Astrocyte (in vitro differentiated cells and primary cell): ENCODE measurements at regions not wholly inside any gene's neighbourhood (a gene's known extent, or its start where the extent isn't known, plus 50 kb on each side); places are given as distances from the start of the nearest gene placed in this dataset.
A peak's percentile ranks its signal among the peaks of the same experiment; 100 is the strongest.

ENCODE experiments used
- DNase-seq: peaks from one replicate; pipeline ENCODE4 v3.0.0-alpha.2; 2010; ENCODE audit warnings: low read depth
- FAIRE-seq: peaks from 2 replicates; lab custom pipeline; 2011; peaks lifted over from hg19 to GRCh38; lab: Jason Lieb, UNC
- H2AFZ ChIP-seq: 2 replicates; pipeline ENCODE4 v1.6.0; 2012; ENCODE audit warnings: low read depth, low read length, inconsistent platforms
- H3K27ac ChIP-seq: 2 replicates; pipeline ENCODE4 v1.5.1; 2011; ENCODE audit warnings: low read depth, low read length, inconsistent platforms
- H3K27me3 ChIP-seq: 2 replicates; pipeline ENCODE4 v1.6.0; 2011; ENCODE audit warnings: low read length, inconsistent platforms; ENCODE audit not compliant: insufficient read depth
- H3K36me3 ChIP-seq: 2 replicates; pipeline ENCODE4 v1.5.1; 2011; ENCODE audit warnings: low read length, inconsistent platforms; ENCODE audit not compliant: insufficient read depth
- H3K4me1 ChIP-seq: 2 replicates; pipeline ENCODE4 v1.5.1; 2011; ENCODE audit warnings: low read length, inconsistent platforms; ENCODE audit not compliant: insufficient read depth
- H3K4me2 ChIP-seq: 2 replicates; pipeline ENCODE4 v1.6.0; 2012; ENCODE audit warnings: low read length, inconsistent platforms
- H3K4me3 ChIP-seq: 2 replicates; pipeline ENCODE4 v1.5.1; 2011; ENCODE audit warnings: low read depth, mild to moderate bottlenecking, low read length, inconsistent platforms; ENCODE audit not compliant: insufficient read depth
- H3K79me2 ChIP-seq: 2 replicates; pipeline ENCODE4 v1.6.0; 2012; ENCODE audit warnings: mild to moderate bottlenecking, low read length, inconsistent platforms; ENCODE audit not compliant: insufficient read depth
- H3K9ac ChIP-seq: 2 replicates; pipeline ENCODE4 v1.6.0; 2012; ENCODE audit warnings: mild to moderate bottlenecking, low read length, inconsistent platforms
- H3K9me3 ChIP-seq: 2 replicates; pipeline ENCODE4 v1.5.1; 2012; ENCODE audit warnings: low read depth, mild to moderate bottlenecking, low read length, inconsistent platforms; ENCODE audit not compliant: insufficient read depth
- H4K20me1 ChIP-seq: 2 replicates; pipeline ENCODE4 v1.6.0; 2012; ENCODE audit warnings: low read length, inconsistent platforms; ENCODE audit not compliant: insufficient read depth
- H3K27ac Mint-ChIP-seq: one replicate; pipeline ENCODE4 v1.8.0; 2021; ENCODE audit warnings: mild to moderate bottlenecking, mixed read lengths; ENCODE audit not compliant: unreplicated experiment
- H3K27me3 Mint-ChIP-seq: one replicate; pipeline ENCODE4 v1.8.0; 2021; ENCODE audit warnings: low read depth, mixed read lengths; ENCODE audit not compliant: unreplicated experiment
- H3K36me3 Mint-ChIP-seq: one replicate; pipeline ENCODE4 v1.8.0; 2021; ENCODE audit warnings: low read depth, mixed read lengths; ENCODE audit not compliant: unreplicated experiment
- H3K4me1 Mint-ChIP-seq: one replicate; pipeline ENCODE4 v1.8.0; 2021; ENCODE audit warnings: low read depth, mixed read lengths; ENCODE audit not compliant: unreplicated experiment
- H3K4me3 Mint-ChIP-seq: one replicate; pipeline ENCODE4 v1.8.0; 2021; ENCODE audit warnings: mild to moderate bottlenecking, moderate library complexity, mixed read lengths; ENCODE audit not compliant: unreplicated experiment
- H3K9me3 Mint-ChIP-seq: one replicate; pipeline ENCODE4 v1.8.0; 2021; ENCODE audit warnings: mild to moderate bottlenecking, mixed read lengths; ENCODE audit not compliant: unreplicated experiment
- EZH2 ChIP-seq: IDR thresholded peaks from 2 replicates; pipeline ENCODE4 v1.6.1; 2012; ENCODE audit warnings: mild to moderate bottlenecking, low read length, inconsistent platforms; ENCODE audit not compliant: insufficient read depth
- TF ChIP-seq, protein P1 (sequence below): IDR thresholded peaks from 2 replicates; pipeline ENCODE4 v1.5.1; 2011; ENCODE audit warnings: low read depth, mild to moderate bottlenecking, inconsistent platforms, low read length, moderate library complexity; ENCODE audit not compliant: insufficient read depth

- Histone ChIP-seq H3K4me3 (no peak overlapping the region), H3K79me2 (no peaks in the 10 kb centered on the region), H3K27ac (no peak overlapping the region), H3K9ac (no peak overlapping the region), H3K4me1 (no peaks in the 10 kb centered on the region), H2AFZ (no peak overlapping the region), H3K36me3 (no peaks in the 10 kb centered on the region), H3K27me3 (no peaks in the 10 kb centered on the region), H3K4me2 (no peak overlapping the region), H4K20me1 (no peaks in the 10 kb centered on the region), H3K9me3 (no peaks in the 10 kb centered on the region)
- Mint-ChIP-seq H3K27me3 (peaks cover 2% of the 10 kb centered on the region), H3K27ac (no peak overlapping the region), H3K36me3 (no peaks in the 10 kb centered on the region), H3K4me3 (no peak overlapping the region), H3K9me3 (no peaks in the 10 kb centered on the region), H3K4me1 (no peaks in the 10 kb centered on the region)
- TF ChIP-seq EZH2: no peak
- TF ChIP-seq, protein P1, sequence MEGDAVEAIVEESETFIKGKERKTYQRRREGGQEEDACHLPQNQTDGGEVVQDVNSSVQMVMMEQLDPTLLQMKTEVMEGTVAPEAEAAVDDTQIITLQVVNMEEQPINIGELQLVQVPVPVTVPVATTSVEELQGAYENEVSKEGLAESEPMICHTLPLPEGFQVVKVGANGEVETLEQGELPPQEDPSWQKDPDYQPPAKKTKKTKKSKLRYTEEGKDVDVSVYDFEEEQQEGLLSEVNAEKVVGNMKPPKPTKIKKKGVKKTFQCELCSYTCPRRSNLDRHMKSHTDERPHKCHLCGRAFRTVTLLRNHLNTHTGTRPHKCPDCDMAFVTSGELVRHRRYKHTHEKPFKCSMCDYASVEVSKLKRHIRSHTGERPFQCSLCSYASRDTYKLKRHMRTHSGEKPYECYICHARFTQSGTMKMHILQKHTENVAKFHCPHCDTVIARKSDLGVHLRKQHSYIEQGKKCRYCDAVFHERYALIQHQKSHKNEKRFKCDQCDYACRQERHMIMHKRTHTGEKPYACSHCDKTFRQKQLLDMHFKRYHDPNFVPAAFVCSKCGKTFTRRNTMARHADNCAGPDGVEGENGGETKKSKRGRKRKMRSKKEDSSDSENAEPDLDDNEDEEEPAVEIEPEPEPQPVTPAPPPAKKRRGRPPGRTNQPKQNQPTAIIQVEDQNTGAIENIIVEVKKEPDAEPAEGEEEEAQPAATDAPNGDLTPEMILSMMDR: peak; percentile 11
- DNase-seq: no peak
- FAIRE-seq: no peak
These were observed 64.1 kb downstream of the ZNF641 start for GRCh38 chr12:48286665-48287064.

GRCh38 chr12:48285751-48286650 is 64.7 kb downstream of the ZNF641 start:
- Histone ChIP-seq H3K9ac (no peak overlapping the region), H3K9me3 (no peaks in the 10 kb centered on the region), H4K20me1 (no peaks in the 10 kb centered on the region), H3K79me2 (no peaks in the 10 kb centered on the region), H3K36me3 (no peaks in the 10 kb centered on the region), H3K27ac (no peak overlapping the region), H2AFZ (no peak overlapping the region), H3K27me3 (no peaks in the 10 kb centered on the region), H3K4me2 (no peak overlapping the region), H3K4me1 (no peaks in the 10 kb centered on the region), H3K4me3 (no peak overlapping the region)
- H3K36me3 Mint-ChIP-seq: no peaks in the 10 kb centered on the region
- H3K4me3 Mint-ChIP-seq: no peak overlapping the region
- no peak for DNase-seq
- no peak overlapping the region for H3K27ac Mint-ChIP-seq
- no peaks in the 10 kb centered on the region for H3K4me1 Mint-ChIP-seq
- no peak for TF ChIP-seq EZH2
- TF ChIP-seq, protein P1: no peak
- FAIRE-seq: no peak
- H3K9me3 Mint-ChIP-seq: no peaks in the 10 kb centered on the region
- peaks cover 5% of the 10 kb centered on the region for H3K27me3 Mint-ChIP-seq

GRCh38 chr12:48281811-48282210 is 68.9 kb downstream of the ZNF641 start:
- TF ChIP-seq, protein P1: no peak
- TF ChIP-seq EZH2: no peak
- Mint-ChIP-seq H3K36me3 (no peaks in the 10 kb centered on the region), H3K9me3 (no peaks in the 10 kb centered on the region), H3K4me1 (no peaks in the 10 kb centered on the region), H3K4me3 (no peak overlapping the region), H3K27ac (no peak overlapping the region), H3K27me3 (peaks cover 16% of the 10 kb centered on the region)
- Histone ChIP-seq H3K36me3 (no peaks in the 10 kb centered on the region), H4K20me1 (no peaks in the 10 kb centered on the region), H3K9me3 (no peaks in the 10 kb centered on the region), H3K9ac (no peak overlapping the region), H3K27me3 (peaks cover 2% of the 10 kb centered on the region), H3K4me1 (no peaks in the 10 kb centered on the region), H3K4me3 (no peak overlapping the region), H3K27ac (no peak overlapping the region), H2AFZ (no peak overlapping the region), H3K4me2 (no peak overlapping the region), H3K79me2 (no peaks in the 10 kb centered on the region)
- no peak for FAIRE-seq
- no peak for DNase-seq
